Neural crest cell (in vitro differentiated cells): ENCODE measurements at regions not wholly inside any gene's neighbourhood (a gene's known extent, or its start where the extent isn't known, plus 50 kb on each side); places are given as distances from the start of the nearest gene placed in this dataset.

Source experiments
- DNase-seq: peaks from one replicate; pipeline ENCODE4 v3.0.0; 2021; ENCODE audit warnings: low read depth, mixed read lengths, low spot score
- H3K27ac Mint-ChIP-seq: one replicate; pipeline ENCODE4 v1.8.0; 2021; ENCODE audit warnings: mild to moderate bottlenecking, mixed read lengths; ENCODE audit not compliant: unreplicated experiment
- H3K27me3 Mint-ChIP-seq: 2 replicates; pipeline ENCODE4 v1.8.0; 2021; ENCODE audit warnings: low read depth, mild to moderate bottlenecking, mixed read lengths
- H3K36me3 Mint-ChIP-seq: 2 replicates; pipeline ENCODE4 v1.8.0; 2021; ENCODE audit warnings: low read depth, mild to moderate bottlenecking, mixed read lengths
- H3K4me1 Mint-ChIP-seq: 2 replicates; pipeline ENCODE4 v1.8.0; 2021; ENCODE audit warnings: mixed read lengths
- H3K4me3 Mint-ChIP-seq: one replicate; pipeline ENCODE4 v1.8.0; 2021; ENCODE audit warnings: mild to moderate bottlenecking, mixed read lengths
- H3K9me3 Mint-ChIP-seq: 2 replicates; pipeline ENCODE4 v1.8.0; 2021; ENCODE audit warnings: mixed read lengths
- TF ChIP-seq, protein P1 (sequence below): fragments of 200-600 bp; sonication (generic); conservative IDR thresholded peaks from 2 replicates; pipeline ENCODE4 v1.5.0; 2021; ENCODE audit warnings: antibody characterized with exemption, mild to moderate bottlenecking

- Mint-ChIP-seq H3K4me1 (peaks cover 12% of the 10 kb centered on the region), H3K9me3 (no peaks in the 10 kb centered on the region), H3K4me3 (no peak overlapping the region), H3K27ac (no peak overlapping the region), H3K36me3 (no peaks in the 10 kb centered on the region), H3K27me3 (no peaks in the 10 kb centered on the region)
- TF ChIP-seq, protein P1, sequence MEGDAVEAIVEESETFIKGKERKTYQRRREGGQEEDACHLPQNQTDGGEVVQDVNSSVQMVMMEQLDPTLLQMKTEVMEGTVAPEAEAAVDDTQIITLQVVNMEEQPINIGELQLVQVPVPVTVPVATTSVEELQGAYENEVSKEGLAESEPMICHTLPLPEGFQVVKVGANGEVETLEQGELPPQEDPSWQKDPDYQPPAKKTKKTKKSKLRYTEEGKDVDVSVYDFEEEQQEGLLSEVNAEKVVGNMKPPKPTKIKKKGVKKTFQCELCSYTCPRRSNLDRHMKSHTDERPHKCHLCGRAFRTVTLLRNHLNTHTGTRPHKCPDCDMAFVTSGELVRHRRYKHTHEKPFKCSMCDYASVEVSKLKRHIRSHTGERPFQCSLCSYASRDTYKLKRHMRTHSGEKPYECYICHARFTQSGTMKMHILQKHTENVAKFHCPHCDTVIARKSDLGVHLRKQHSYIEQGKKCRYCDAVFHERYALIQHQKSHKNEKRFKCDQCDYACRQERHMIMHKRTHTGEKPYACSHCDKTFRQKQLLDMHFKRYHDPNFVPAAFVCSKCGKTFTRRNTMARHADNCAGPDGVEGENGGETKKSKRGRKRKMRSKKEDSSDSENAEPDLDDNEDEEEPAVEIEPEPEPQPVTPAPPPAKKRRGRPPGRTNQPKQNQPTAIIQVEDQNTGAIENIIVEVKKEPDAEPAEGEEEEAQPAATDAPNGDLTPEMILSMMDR = no peak
- DNase-seq = no peak
These were observed 60.5 kb upstream of the PRKAR2B start for GRCh38 chr7:106984034-106984433.

- H3K36me3 Mint-ChIP-seq = no peaks in the 10 kb centered on the region
- H3K4me1 Mint-ChIP-seq = peaks cover 5% of the 10 kb centered on the region
- DNase-seq = no peak
- no peak overlapping the region for H3K27ac Mint-ChIP-seq
- no peaks in the 10 kb centered on the region for H3K9me3 Mint-ChIP-seq
- H3K27me3 Mint-ChIP-seq = no peaks in the 10 kb centered on the region
- TF ChIP-seq, protein P1 = no peak
- H3K4me3 Mint-ChIP-seq = no peak overlapping the region
These were observed 58.0 kb upstream of the PRKAR2B start for GRCh38 chr7:106986450-106986977.

DNA sequence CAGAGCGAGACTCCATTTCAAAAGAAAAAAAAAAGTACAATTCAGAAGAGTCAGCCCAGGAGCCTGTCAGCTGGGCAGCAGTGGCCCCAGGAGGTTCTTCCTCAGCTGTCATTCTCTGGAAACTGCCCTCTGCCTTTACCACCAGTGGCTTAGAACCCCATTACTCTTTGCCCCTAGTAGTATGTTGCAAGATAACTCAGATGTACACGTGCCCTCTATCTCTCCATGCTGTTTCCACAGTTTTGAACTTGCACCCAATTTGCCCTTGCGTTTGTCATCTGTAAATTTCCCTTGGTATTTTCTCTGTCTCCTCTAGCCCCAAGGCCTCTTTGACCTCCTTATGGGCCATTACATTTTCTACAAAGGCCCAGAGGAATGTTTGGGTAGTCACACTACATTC lies 56.7 kb upstream of the PRKAR2B start:
- H3K27ac Mint-ChIP-seq = no peak overlapping the region
- H3K4me3 Mint-ChIP-seq = no peak overlapping the region
- TF ChIP-seq, protein P1 = no peak
- no peaks in the 10 kb centered on the region for H3K27me3 Mint-ChIP-seq
- no peaks in the 10 kb centered on the region for H3K9me3 Mint-ChIP-seq
- no peaks in the 10 kb centered on the region for H3K36me3 Mint-ChIP-seq
- peaks cover 5% of the 10 kb centered on the region for H3K4me1 Mint-ChIP-seq
- no peak for DNase-seq

DNA sequence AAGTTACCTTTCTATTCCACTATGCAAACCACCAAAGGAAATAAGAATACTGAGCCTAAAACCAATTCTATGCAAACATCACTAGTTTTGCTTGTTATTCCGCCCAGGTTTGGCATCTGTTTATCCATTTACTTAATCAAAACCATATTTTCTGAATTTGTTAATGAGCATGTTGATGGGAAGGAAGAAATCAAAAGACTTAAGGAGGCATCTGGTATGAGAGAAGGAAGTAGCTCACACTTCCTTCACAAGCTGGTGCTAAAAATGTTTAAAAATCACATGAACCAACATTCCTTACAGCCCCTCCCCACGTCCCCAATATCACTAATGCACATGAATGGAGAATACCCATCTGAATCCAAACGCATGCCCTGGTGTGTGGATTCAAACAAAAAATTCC lies 52.0 kb upstream of the PRKAR2B start:
- Mint-ChIP-seq H3K4me1 (peaks cover 5% of the 10 kb centered on the region), H3K36me3 (no peaks in the 10 kb centered on the region), H3K9me3 (no peaks in the 10 kb centered on the region), H3K27ac (no peak overlapping the region), H3K4me3 (no peak overlapping the region), H3K27me3 (no peaks in the 10 kb centered on the region)
- TF ChIP-seq, protein P1 = no peak
- no peak for DNase-seq
